ENCODE measurements at regions not wholly inside any gene's neighbourhood (a gene's known extent, or its start where the extent isn't known, plus 50 kb on each side); places are given as distances from the start of the nearest gene placed in this dataset.

DNA sequence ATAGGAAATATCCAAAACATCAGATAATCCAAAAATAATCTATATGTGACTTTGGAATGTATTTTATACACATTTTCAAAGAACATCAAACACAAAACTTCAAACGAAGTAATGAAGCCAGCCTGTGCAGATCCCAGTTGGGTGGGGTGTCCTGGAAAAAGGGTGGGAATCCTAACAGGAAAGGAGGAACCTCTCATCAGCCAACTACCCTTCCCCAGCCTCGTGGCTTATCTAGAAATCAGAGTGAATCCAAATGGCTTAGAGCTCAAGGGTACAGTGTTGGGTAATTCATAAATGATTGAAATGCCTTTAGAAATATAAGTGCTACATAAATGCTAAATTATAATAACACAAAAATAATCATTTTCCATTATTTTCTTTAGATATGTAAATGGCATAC lies 115.1 kb upstream of the SOX4 start:
- WGBS, 4 donors: 23 to 52% (median 39%) methylated on average over 2 of the region's 2 CpGs
- intact Hi-C loops (cut with DNase I): no loop called here
- TF ChIP-seq, protein P1, sequence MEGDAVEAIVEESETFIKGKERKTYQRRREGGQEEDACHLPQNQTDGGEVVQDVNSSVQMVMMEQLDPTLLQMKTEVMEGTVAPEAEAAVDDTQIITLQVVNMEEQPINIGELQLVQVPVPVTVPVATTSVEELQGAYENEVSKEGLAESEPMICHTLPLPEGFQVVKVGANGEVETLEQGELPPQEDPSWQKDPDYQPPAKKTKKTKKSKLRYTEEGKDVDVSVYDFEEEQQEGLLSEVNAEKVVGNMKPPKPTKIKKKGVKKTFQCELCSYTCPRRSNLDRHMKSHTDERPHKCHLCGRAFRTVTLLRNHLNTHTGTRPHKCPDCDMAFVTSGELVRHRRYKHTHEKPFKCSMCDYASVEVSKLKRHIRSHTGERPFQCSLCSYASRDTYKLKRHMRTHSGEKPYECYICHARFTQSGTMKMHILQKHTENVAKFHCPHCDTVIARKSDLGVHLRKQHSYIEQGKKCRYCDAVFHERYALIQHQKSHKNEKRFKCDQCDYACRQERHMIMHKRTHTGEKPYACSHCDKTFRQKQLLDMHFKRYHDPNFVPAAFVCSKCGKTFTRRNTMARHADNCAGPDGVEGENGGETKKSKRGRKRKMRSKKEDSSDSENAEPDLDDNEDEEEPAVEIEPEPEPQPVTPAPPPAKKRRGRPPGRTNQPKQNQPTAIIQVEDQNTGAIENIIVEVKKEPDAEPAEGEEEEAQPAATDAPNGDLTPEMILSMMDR (IDR thresholded peaks at IDR 0.05): no peak
- TF ChIP-seq POLR2A (IDR thresholded peaks at IDR 0.05): no peak

DNA sequence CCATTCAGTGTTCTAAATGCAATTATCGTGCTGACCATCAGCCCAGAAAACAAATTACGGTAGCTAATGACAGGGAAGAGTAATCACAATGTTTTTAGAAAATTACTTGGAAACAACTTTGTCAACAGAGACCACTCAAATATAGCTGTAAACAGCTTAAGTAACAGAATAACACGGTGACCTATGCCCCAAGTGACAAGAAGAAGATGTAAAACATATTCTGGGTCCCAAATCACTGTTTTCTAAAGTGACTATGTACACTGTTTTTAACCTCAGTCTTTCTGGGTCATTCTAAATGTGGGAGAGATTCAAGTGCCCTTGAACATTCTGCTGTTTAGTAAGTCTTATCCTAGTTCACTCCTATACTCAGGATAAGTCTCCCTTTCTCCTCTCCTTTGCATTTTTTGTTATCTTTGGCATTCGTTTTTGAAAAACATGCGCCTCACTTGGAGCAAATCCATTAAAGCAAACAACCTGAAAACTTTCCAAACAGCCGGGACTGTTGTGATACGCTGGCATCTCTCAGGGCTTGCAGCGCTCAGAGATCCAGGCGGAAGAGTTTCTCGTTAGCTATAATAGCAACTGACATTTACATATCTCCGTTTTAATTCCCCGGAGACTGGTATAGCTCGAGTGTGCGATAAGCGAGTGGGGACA lies 114.5 kb upstream of the SOX4 start:
- no peak for TF ChIP-seq POLR2A (IDR thresholded peaks at IDR 0.05)
- TF ChIP-seq, protein P1 (IDR thresholded peaks at IDR 0.05): no peak
- intact Hi-C loops (cut with DNase I): no loop called here
- H3K9me3 ChIP-seq (replicated peaks in 1 of 3): no peaks in the 10 kb centered on the region
- H3K4me3 ChIP-seq: peak overlapping the region in 1 of 4 donors; percentile 41
- no peak overlapping the region for H3K27ac ChIP-seq
- 30 to 40% (median 33%) methylated on average over 15 of the region's 15 CpGs for WGBS, 4 donors
- DNase-seq: peak; percentile 16 to 52 (median 32)
- H3K36me3 ChIP-seq (replicated peaks in 1 of 2): no peaks in the 10 kb centered on the region
- no peaks in the 10 kb centered on the region for H3K27me3 ChIP-seq
- H3K4me1 ChIP-seq (replicated peaks in 1 of 2): peaks cover 7% of the 10 kb centered on the region in 2 donors

More for the DNA sequence above, 115.1 kb upstream of the SOX4 start:
- H3K27ac ChIP-seq: no peak overlapping the region
- H3K27me3 ChIP-seq: no peaks in the 10 kb centered on the region
- peaks cover 7% of the 10 kb centered on the region in 2 donors for H3K4me1 ChIP-seq (replicated peaks in 1 of 2)
- H3K9me3 ChIP-seq (replicated peaks in 1 of 3): no peaks in the 10 kb centered on the region
- no peak for DNase-seq
- H3K4me3 ChIP-seq: no peak overlapping the region
- H3K36me3 ChIP-seq (replicated peaks in 1 of 2): no peaks in the 10 kb centered on the region

DNA sequence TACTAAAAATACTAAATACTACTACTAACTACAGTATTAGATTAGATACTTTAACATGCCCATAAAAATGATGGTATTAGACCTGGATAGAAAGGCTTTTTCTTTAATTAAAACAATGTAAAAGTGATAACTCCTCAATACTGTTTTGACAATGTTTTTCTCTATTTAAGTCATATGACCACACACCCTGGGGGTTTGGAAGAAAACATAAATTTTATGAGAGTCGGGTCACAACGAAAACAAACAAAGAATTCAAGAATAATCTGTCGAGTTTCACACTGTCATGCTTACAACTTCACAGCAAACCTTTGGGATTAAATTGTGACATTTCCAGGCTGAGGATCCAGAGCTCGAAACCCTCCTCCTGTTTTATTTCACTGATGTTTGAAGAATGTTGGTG lies 107.4 kb upstream of the SOX4 start:
- WGBS, 4 donors: 56 to 72% (median 62%) methylated on average over 4 of the region's 4 CpGs
- Histone ChIP-seq H3K27me3 (no peaks in the 10 kb centered on the region), H3K36me3 (replicated peaks in 1 of 2) (no peaks in the 10 kb centered on the region), H3K9me3 (replicated peaks in 1 of 3) (no peaks in the 10 kb centered on the region), H3K4me1 (replicated peaks in 1 of 2) (no peaks in the 10 kb centered on the region), H3K4me3 (no peak overlapping the region), H3K27ac (no peak overlapping the region)
- TF ChIP-seq, protein P1 (IDR thresholded peaks at IDR 0.05): no peak
- TF ChIP-seq POLR2A (IDR thresholded peaks at IDR 0.05): no peak
- no peak for DNase-seq
- intact Hi-C loops (cut with DNase I): no loop called here

DNA sequence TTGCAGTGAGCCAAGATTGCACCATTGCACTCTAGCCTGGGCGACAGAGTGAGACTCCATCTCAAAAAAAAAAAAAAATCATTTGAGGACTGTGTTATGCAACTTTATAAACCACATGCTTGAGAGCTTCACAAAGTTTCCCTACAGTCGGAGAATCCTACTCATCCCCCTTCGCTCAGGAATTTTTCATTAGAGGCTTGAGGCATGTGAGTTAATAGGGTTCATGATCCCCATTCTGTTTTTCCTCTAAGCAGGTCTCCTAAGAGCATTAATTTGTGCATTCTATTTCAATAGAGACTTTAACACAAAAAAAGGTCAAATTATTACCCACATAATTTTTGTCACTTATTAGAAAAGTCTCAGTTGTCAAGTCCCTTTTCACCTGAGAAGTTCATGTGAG lies 103.7 kb upstream of the SOX4 start:
- Histone ChIP-seq H3K9me3 (replicated peaks in 1 of 3) (no peaks in the 10 kb centered on the region), H3K4me1 (replicated peaks in 1 of 2) (no peaks in the 10 kb centered on the region), H3K27ac (no peak overlapping the region), H3K27me3 (no peaks in the 10 kb centered on the region), H3K36me3 (replicated peaks in 1 of 2) (no peaks in the 10 kb centered on the region), H3K4me3 (no peak overlapping the region)
- 86 to 92% (median 90%) methylated on average over 3 of the region's 3 CpGs for WGBS, 4 donors
- intact Hi-C loops (cut with DNase I): no loop called here
- DNase-seq: no peak
- TF ChIP-seq POLR2A (IDR thresholded peaks at IDR 0.05): no peak
- TF ChIP-seq, protein P1 (IDR thresholded peaks at IDR 0.05): no peak

Measured in adrenal gland (tissue), 9 donors.